ENCODE measurements at regions not wholly inside any gene's neighbourhood (a gene's known extent, or its start where the extent isn't known, plus 50 kb on each side); places are given as distances from the start of the nearest gene placed in this dataset.

GRCh38 chr6:144561455-144562043 lies 276.4 kb downstream of the UTRN start:
- no peak for TF ChIP-seq EZH2phosphoT487 (IDR thresholded peaks at IDR 0.05; ENCODE audit: low read length)
- TF ChIP-seq, protein P1, sequence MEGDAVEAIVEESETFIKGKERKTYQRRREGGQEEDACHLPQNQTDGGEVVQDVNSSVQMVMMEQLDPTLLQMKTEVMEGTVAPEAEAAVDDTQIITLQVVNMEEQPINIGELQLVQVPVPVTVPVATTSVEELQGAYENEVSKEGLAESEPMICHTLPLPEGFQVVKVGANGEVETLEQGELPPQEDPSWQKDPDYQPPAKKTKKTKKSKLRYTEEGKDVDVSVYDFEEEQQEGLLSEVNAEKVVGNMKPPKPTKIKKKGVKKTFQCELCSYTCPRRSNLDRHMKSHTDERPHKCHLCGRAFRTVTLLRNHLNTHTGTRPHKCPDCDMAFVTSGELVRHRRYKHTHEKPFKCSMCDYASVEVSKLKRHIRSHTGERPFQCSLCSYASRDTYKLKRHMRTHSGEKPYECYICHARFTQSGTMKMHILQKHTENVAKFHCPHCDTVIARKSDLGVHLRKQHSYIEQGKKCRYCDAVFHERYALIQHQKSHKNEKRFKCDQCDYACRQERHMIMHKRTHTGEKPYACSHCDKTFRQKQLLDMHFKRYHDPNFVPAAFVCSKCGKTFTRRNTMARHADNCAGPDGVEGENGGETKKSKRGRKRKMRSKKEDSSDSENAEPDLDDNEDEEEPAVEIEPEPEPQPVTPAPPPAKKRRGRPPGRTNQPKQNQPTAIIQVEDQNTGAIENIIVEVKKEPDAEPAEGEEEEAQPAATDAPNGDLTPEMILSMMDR (IDR thresholded peaks at IDR 0.05; ENCODE audit: low read length) = no peak
- no peak for TF ChIP-seq EZH2 (optimal IDR thresholded peaks at IDR 0.05; ENCODE audit: low read depth, low read length)
- no peaks in the 10 kb centered on the region for H3K27me3 ChIP-seq (replicated peaks; ENCODE audit: insufficient read depth, low read length)
- no peak overlapping the region for H2AFZ ChIP-seq (ENCODE audit: low read length)
- no peaks in the 10 kb centered on the region for H3K9me3 ChIP-seq (replicated peaks; ENCODE audit: insufficient read depth, low read length)
- no peaks in the 10 kb centered on the region for H4K20me1 ChIP-seq (ENCODE audit: insufficient read depth, low read length)
- H3K36me3 ChIP-seq (replicated peaks; ENCODE audit: insufficient read depth, low read length) = no peaks in the 10 kb centered on the region
- H3K9ac ChIP-seq (ENCODE audit: low read length) = no peak overlapping the region
- no peaks in the 10 kb centered on the region for H3K79me2 ChIP-seq (ENCODE audit: low read length)
- H3K9me2 ChIP-seq (replicated peaks; ENCODE audit: insufficient read depth, low read length) = no peaks in the 10 kb centered on the region
- H3K4me1 ChIP-seq (ENCODE audit: low read length) = no peaks in the 10 kb centered on the region
- no peak for DNase-seq
- H3K27ac ChIP-seq (ENCODE audit: low read length) = no peak overlapping the region
- no peaks in the 10 kb centered on the region for H3F3A ChIP-seq (ENCODE audit: insufficient read depth, low read length)
- H3K4me2 ChIP-seq (ENCODE audit: low read depth, low read length) = no peak overlapping the region
- H3K4me3 ChIP-seq (ENCODE audit: low read length) = no peak overlapping the region

GRCh38 chr6:144564202-144564601 lies 279.1 kb downstream of the UTRN start:
- no peaks in the 10 kb centered on the region for H3K4me1 ChIP-seq (ENCODE audit: low read length)
- H3K4me3 ChIP-seq (ENCODE audit: low read length) = no peak overlapping the region
- no peaks in the 10 kb centered on the region for H4K20me1 ChIP-seq (ENCODE audit: insufficient read depth, low read length)

GRCh38 chr6:144566868-144567615 lies 281.9 kb downstream of the UTRN start:
- Histone ChIP-seq H3K36me3 (replicated peaks; ENCODE audit: insufficient read depth, low read length) (no peaks in the 10 kb centered on the region), H3K27ac (ENCODE audit: low read length) (no peak overlapping the region), H3K9ac (ENCODE audit: low read length) (no peak overlapping the region), H2AFZ (ENCODE audit: low read length) (no peak overlapping the region), H3K4me1 (ENCODE audit: low read length) (no peaks in the 10 kb centered on the region), H3K9me3 (replicated peaks; ENCODE audit: insufficient read depth, low read length) (no peaks in the 10 kb centered on the region), H3K79me2 (ENCODE audit: low read length) (no peaks in the 10 kb centered on the region), H4K20me1 (ENCODE audit: insufficient read depth, low read length) (no peaks in the 10 kb centered on the region), H3K27me3 (replicated peaks; ENCODE audit: insufficient read depth, low read length) (no peaks in the 10 kb centered on the region), H3K4me2 (ENCODE audit: low read depth, low read length) (no peak overlapping the region), H3F3A (ENCODE audit: insufficient read depth, low read length) (no peaks in the 10 kb centered on the region), H3K9me2 (replicated peaks; ENCODE audit: insufficient read depth, low read length) (no peaks in the 10 kb centered on the region), H3K4me3 (ENCODE audit: low read length) (no peak overlapping the region)
- DNase-seq = no peak
- TF ChIP-seq, protein P1 (IDR thresholded peaks at IDR 0.05; ENCODE audit: low read length) = no peak
- no peak for TF ChIP-seq EZH2 (optimal IDR thresholded peaks at IDR 0.05; ENCODE audit: low read depth, low read length)

More at GRCh38 chr6:144564202-144564601, 279.1 kb downstream of the UTRN start:
- H3F3A ChIP-seq (ENCODE audit: insufficient read depth, low read length) = no peaks in the 10 kb centered on the region
- TF ChIP-seq, protein P1 (IDR thresholded peaks at IDR 0.05; ENCODE audit: low read length) = no peak
- no peak overlapping the region for H2AFZ ChIP-seq (ENCODE audit: low read length)
- DNase-seq = no peak
- H3K79me2 ChIP-seq (ENCODE audit: low read length) = no peaks in the 10 kb centered on the region
- H3K9me3 ChIP-seq (replicated peaks; ENCODE audit: insufficient read depth, low read length) = no peaks in the 10 kb centered on the region
- no peak overlapping the region for H3K4me2 ChIP-seq (ENCODE audit: low read depth, low read length)
- H3K9ac ChIP-seq (ENCODE audit: low read length) = no peak overlapping the region
- no peaks in the 10 kb centered on the region for H3K9me2 ChIP-seq (replicated peaks; ENCODE audit: insufficient read depth, low read length)
- H3K27ac ChIP-seq (ENCODE audit: low read length) = no peak overlapping the region
- H3K27me3 ChIP-seq (replicated peaks; ENCODE audit: insufficient read depth, low read length) = no peaks in the 10 kb centered on the region
- no peaks in the 10 kb centered on the region for H3K36me3 ChIP-seq (replicated peaks; ENCODE audit: insufficient read depth, low read length)
